ENCODE measurements at regions not wholly inside any gene's neighbourhood (a gene's known extent, or its start where the extent isn't known, plus 50 kb on each side); places are given as distances from the start of the nearest gene placed in this dataset.

DNA sequence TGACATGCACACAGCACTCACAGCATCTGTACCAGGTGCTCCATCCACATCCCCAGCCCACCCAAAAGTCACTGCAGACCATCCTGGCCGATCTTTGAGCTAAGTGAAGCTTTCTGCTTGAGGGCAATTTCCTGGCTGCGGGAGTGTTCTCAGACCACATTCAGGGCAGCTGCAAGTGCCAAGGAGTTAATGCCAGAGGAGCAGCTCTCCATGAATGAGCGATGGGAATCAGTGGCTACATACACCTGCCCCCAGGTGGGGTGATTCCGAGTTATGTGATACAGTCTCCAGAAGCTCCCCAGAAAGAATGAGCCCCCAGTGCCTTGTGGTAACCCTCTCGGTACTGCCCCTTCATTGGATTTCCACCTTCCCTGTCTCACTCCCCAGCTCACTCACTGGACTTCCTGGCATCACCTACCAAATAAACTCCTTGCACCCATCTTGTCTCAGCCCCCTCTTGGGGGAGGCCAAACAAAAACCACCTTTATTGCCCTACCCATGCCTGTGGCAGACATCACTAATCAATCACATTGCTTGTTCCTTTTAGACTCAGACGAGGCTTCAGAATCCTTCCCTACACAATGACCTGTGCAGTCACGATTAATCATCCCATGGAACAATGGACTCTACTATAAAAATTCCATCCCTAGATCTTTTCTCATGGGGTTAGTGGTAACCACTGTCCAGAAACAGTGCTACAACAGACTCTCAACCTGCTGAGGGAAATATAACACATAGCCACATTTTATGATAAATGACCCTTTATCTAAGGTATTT, 121.1 kb downstream of the IRX5 start:
- TF ChIP-seq, protein P1, sequence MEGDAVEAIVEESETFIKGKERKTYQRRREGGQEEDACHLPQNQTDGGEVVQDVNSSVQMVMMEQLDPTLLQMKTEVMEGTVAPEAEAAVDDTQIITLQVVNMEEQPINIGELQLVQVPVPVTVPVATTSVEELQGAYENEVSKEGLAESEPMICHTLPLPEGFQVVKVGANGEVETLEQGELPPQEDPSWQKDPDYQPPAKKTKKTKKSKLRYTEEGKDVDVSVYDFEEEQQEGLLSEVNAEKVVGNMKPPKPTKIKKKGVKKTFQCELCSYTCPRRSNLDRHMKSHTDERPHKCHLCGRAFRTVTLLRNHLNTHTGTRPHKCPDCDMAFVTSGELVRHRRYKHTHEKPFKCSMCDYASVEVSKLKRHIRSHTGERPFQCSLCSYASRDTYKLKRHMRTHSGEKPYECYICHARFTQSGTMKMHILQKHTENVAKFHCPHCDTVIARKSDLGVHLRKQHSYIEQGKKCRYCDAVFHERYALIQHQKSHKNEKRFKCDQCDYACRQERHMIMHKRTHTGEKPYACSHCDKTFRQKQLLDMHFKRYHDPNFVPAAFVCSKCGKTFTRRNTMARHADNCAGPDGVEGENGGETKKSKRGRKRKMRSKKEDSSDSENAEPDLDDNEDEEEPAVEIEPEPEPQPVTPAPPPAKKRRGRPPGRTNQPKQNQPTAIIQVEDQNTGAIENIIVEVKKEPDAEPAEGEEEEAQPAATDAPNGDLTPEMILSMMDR (conservative IDR thresholded peaks at IDR 0.05; ENCODE audit: low read depth, low read length), result no peak
- TF ChIP-seq EZH2 (IDR thresholded peaks at IDR 0.05; ENCODE audit: low read length, unreplicated experiment), result no peak
